Progenitor cell of endocrine pancreas (in vitro differentiated cells): ENCODE measurements at regions not wholly inside any gene's neighbourhood (a gene's known extent, or its start where the extent isn't known, plus 50 kb on each side); places are given as distances from the start of the nearest gene placed in this dataset.
A peak's percentile ranks its signal among the peaks of the same experiment; 100 is the strongest.

ENCODE experiments used
- DNase-seq: peaks from one replicate; pipeline ENCODE4 v3.0.0; 2021; ENCODE audit warnings: low spot score; ENCODE audit not compliant: unreplicated experiment
- H3K27ac Mint-ChIP-seq: 2 replicates; pipeline ENCODE4 v1.8.0; 2021; ENCODE audit warnings: mild to moderate bottlenecking, moderate library complexity, mixed read lengths
- H3K27me3 Mint-ChIP-seq: 2 replicates; pipeline ENCODE4 v1.8.0; 2021; ENCODE audit warnings: mixed read lengths
- H3K36me3 Mint-ChIP-seq: 2 replicates; pipeline ENCODE4 v1.8.0; 2022; ENCODE audit warnings: mixed read lengths; ENCODE audit not compliant: insufficient read depth
- H3K4me1 Mint-ChIP-seq: 2 replicates; pipeline ENCODE4 v1.8.0; 2021; ENCODE audit warnings: low read depth, mixed read lengths
- H3K4me3 Mint-ChIP-seq: 2 replicates; pipeline ENCODE4 v1.8.0; 2021; ENCODE audit warnings: low read depth, mild to moderate bottlenecking, moderate library complexity, mixed read lengths
- H3K9me3 Mint-ChIP-seq: 2 replicates; pipeline ENCODE4 v1.8.0; 2021; ENCODE audit warnings: low read depth, mixed read lengths
- TF ChIP-seq, protein P1 (sequence below): fragments of 200-600 bp; sonication (generic); IDR thresholded peaks from one replicate; pipeline ENCODE4 v1.5.0; 2021; ENCODE audit warnings: antibody characterized with exemption, mild to moderate bottlenecking; ENCODE audit not compliant: unreplicated experiment

DNA sequence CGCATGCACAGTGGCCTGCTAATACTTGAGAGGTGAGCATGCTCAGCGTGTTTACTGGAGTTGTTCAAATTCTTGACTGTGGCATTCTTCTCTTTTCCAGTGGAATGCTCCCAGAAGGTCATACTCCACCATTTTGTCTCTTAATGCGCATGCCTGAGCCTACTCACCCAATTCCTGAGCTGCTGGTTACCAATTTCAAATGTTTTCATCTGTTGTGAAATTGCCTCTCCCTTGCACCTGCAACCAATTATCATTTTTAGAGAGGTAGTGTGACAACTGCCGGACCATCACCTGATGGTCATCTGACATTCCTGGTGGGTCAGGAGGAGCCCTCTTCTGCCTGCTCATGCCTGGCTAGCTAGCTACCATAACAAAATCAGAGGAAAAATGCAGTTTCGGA is 82.2 kb upstream of the LIFR start:
- no peaks in the 10 kb centered on the region for H3K27me3 Mint-ChIP-seq
- no peak for DNase-seq
- no peak overlapping the region for H3K4me3 Mint-ChIP-seq
- peaks cover 15% of the 10 kb centered on the region for H3K9me3 Mint-ChIP-seq
- TF ChIP-seq, protein P1, sequence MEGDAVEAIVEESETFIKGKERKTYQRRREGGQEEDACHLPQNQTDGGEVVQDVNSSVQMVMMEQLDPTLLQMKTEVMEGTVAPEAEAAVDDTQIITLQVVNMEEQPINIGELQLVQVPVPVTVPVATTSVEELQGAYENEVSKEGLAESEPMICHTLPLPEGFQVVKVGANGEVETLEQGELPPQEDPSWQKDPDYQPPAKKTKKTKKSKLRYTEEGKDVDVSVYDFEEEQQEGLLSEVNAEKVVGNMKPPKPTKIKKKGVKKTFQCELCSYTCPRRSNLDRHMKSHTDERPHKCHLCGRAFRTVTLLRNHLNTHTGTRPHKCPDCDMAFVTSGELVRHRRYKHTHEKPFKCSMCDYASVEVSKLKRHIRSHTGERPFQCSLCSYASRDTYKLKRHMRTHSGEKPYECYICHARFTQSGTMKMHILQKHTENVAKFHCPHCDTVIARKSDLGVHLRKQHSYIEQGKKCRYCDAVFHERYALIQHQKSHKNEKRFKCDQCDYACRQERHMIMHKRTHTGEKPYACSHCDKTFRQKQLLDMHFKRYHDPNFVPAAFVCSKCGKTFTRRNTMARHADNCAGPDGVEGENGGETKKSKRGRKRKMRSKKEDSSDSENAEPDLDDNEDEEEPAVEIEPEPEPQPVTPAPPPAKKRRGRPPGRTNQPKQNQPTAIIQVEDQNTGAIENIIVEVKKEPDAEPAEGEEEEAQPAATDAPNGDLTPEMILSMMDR: no peak
- H3K36me3 Mint-ChIP-seq: peaks cover 5% of the 10 kb centered on the region
- H3K27ac Mint-ChIP-seq: peak overlapping the region; percentile 88
- H3K4me1 Mint-ChIP-seq: peaks cover 42% of the 10 kb centered on the region

- H3K27me3 Mint-ChIP-seq: no peaks in the 10 kb centered on the region
- peaks cover 5% of the 10 kb centered on the region for H3K36me3 Mint-ChIP-seq
- TF ChIP-seq, protein P1: no peak
- DNase-seq: no peak
- peaks cover 40% of the 10 kb centered on the region for H3K4me1 Mint-ChIP-seq
- peak overlapping the region; percentile 6 for H3K4me3 Mint-ChIP-seq
- H3K9me3 Mint-ChIP-seq: peaks cover 15% of the 10 kb centered on the region
- peak overlapping the region; percentile 88 for H3K27ac Mint-ChIP-seq
Measured at GRCh38 chr5:38639377-38640358, 83.2 kb upstream of the LIFR start.

- Mint-ChIP-seq H3K36me3 (peaks cover 5% of the 10 kb centered on the region), H3K27ac (no peak overlapping the region), H3K9me3 (peaks cover 15% of the 10 kb centered on the region), H3K4me3 (no peak overlapping the region), H3K27me3 (no peaks in the 10 kb centered on the region), H3K4me1 (peaks cover 40% of the 10 kb centered on the region)
- DNase-seq: no peak
- TF ChIP-seq, protein P1: no peak
Measured at GRCh38 chr5:38641003-38641402, 84.6 kb upstream of the LIFR start.

DNA sequence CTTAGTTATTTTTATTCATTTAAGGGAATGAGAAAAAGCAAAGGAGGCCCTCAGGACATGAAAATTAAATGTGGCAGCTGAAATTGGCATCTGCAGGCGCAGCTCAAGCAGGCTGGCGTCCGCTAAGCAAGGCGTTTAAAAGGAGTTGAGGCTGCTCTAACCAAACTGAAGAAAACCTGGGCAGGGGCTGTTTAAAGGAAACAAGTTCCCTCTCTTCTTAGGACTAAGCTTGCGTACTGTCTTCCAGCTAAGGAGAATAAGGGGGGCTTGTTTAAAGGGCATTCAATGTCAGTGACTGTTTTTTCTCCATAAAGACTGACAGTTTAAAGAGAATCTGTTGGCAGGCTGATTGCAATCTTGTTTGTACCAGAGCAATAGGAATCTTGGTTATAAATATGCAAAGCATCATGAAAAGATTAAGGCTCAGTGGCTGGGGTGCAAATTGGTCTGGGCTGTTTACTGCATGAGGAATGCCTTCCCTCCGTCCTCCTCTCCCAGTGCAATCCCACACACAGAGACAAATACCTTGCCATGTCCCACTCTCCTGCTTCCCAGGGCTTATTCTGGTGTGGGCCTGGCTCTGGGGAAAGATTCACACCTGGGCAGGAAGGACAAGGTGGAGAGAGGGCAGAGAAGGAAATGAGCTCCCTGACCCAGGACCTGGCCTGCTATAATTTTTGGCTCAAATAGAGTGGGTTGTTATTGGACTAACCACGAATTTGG is 85.9 kb upstream of the LIFR start:
- DNase-seq: no peak
- Mint-ChIP-seq H3K4me1 (peaks cover 36% of the 10 kb centered on the region), H3K36me3 (peaks cover 5% of the 10 kb centered on the region), H3K27ac (peak overlapping the region; percentile 19), H3K27me3 (no peaks in the 10 kb centered on the region), H3K4me3 (no peak overlapping the region), H3K9me3 (peaks cover 11% of the 10 kb centered on the region)
- TF ChIP-seq, protein P1: no peak

GRCh38 chr5:38643616-38644015 is 87.2 kb upstream of the LIFR start:
- Mint-ChIP-seq H3K27ac (no peak overlapping the region), H3K9me3 (peaks cover 3% of the 10 kb centered on the region), H3K36me3 (peaks cover 3% of the 10 kb centered on the region), H3K4me1 (peaks cover 31% of the 10 kb centered on the region), H3K4me3 (no peak overlapping the region), H3K27me3 (no peaks in the 10 kb centered on the region)
- TF ChIP-seq, protein P1: no peak
- no peak for DNase-seq
